ENCODE measurements at regions not wholly inside any gene's neighbourhood (a gene's known extent, or its start where the extent isn't known, plus 50 kb on each side); places are given as distances from the start of the nearest gene placed in this dataset.

- no peaks in the 10 kb centered on the region for H3K36me3 ChIP-seq (ENCODE audit: control insufficient read depth in 2 of 4, insufficient read depth in 4 of 4, low read length in 3 of 4)
- no peak overlapping the region for H4K91ac ChIP-seq (replicated peaks; ENCODE audit: insufficient read length, low read length)
- ChIA-PET CTCF (ENCODE audit: partially characterized antibody) (interaction anchor here (1.3 kb wide), 1 partner anchor 49 kb away, joined by 3 read pairs; no protein-coding TSS in a partner anchor), POLR2A (ENCODE audit: partially characterized antibody) (no interaction called here)
- no peak overlapping the region for H2BK15ac ChIP-seq (ENCODE audit: low read length)
- H3K23me2 ChIP-seq (ENCODE audit: low read depth, low read length), result no peaks in the 10 kb centered on the region; the same call in 1 of the 2 replicates
- H3K79me1 ChIP-seq (ENCODE audit: low read depth, low read length), result no peaks in the 10 kb centered on the region
- H3K23ac ChIP-seq (ENCODE audit: insufficient read length), result no peak overlapping the region
- H2AK5ac ChIP-seq (ENCODE audit: low read depth, low read length), result no peak overlapping the region
- peaks cover 0 to 7% (median 1%) of the 10 kb centered on the region in 4 experiments; a peak in 3 of 7 replicates for H3K4me1 ChIP-seq (replicated peaks in 1 of 4; ENCODE audit: control insufficient read depth in 3 of 4, insufficient read depth in 4 of 4, low read length in 3 of 4)
- DNase-seq (ENCODE audit: low read depth in 1 of 2, low spot score in 2 of 2) (no peak), FAIRE-seq (no peak)
- no peak overlapping the region for H2BK120ac ChIP-seq (replicated peaks; ENCODE audit: low read depth, low read length)
- no peak overlapping the region for H3K4me3 ChIP-seq (ENCODE audit: extremely low read depth in 1 of 4, insufficient read depth in 2 of 4, low read depth in 3 of 4, low read length in 4 of 4)
- TF ChIP-seq MAFK (IDR thresholded peaks at IDR 0.05; ENCODE audit: low read depth, low read length) (no peak), RAD21 (IDR thresholded peaks at IDR 0.05 in 1 of 2, conservative IDR thresholded peaks at IDR 0.05 in 1 of 2; ENCODE audit: low read depth in 2 of 2, low read length in 2 of 2) (no peak), CTBP2 (IDR thresholded peaks at IDR 0.05; ENCODE audit: borderline replicate concordance, insufficient read depth, insufficient read length, low read length) (no peak)
- H3K79me2 ChIP-seq (ENCODE audit: control insufficient read depth in 1 of 2, insufficient read depth in 2 of 2, low read length in 2 of 2), result no peaks in the 10 kb centered on the region
- H3K4ac ChIP-seq (replicated peaks; ENCODE audit: insufficient read length, low read depth, low read length), result no peak overlapping the region
- H3K56ac ChIP-seq (replicated peaks; ENCODE audit: insufficient read length, low read depth, low read length), result no peak overlapping the region
- H3K9me3 ChIP-seq (ENCODE audit: insufficient read depth in 2 of 2, low read depth in 1 of 2, low read length in 1 of 2), result no peaks in the 10 kb centered on the region
- H3K9ac ChIP-seq (replicated peaks in 1 of 4; ENCODE audit: extremely low read depth in 1 of 4, low read depth in 3 of 4, low read length in 3 of 4), result no peak overlapping the region
- no peaks in the 10 kb centered on the region for H4K20me1 ChIP-seq (replicated peaks in 1 of 2; ENCODE audit: control insufficient read depth in 1 of 2, insufficient read depth in 2 of 2, low read length in 2 of 2)
- H3K14ac ChIP-seq (ENCODE audit: insufficient read length), result no peak overlapping the region
- H3K18ac ChIP-seq (ENCODE audit: extremely low read depth, low read length), result no peak overlapping the region
- no peak overlapping the region for H2BK5ac ChIP-seq (ENCODE audit: low read depth, low read length)
- no peak overlapping the region for H2AFZ ChIP-seq (ENCODE audit: low read length)
- H3K4me2 ChIP-seq (ENCODE audit: insufficient read depth in 1 of 2, low read depth in 2 of 2, low read length in 2 of 2), result no peak overlapping the region
- H4K5ac ChIP-seq (ENCODE audit: insufficient read length, low read depth, low read length), result no peak overlapping the region
- H3K27me3 ChIP-seq (replicated peaks in 1 of 4; ENCODE audit: control insufficient read depth in 3 of 4, extremely low read depth in 1 of 4, insufficient read depth in 3 of 4, low read length in 3 of 4), result no peaks in the 10 kb centered on the region; a peak in 1 of 7 replicates
- no peak overlapping the region for H4K8ac ChIP-seq (ENCODE audit: extremely low read depth, insufficient read depth, low read length)
- H3K27ac ChIP-seq (ENCODE audit: low read depth, low read length), result no peak overlapping the region
- WGBS, 2 experiments (ENCODE audit: extremely low coverage in 1 of 2, insufficient coverage in 1 of 2, insufficient read length in 1 of 2, insufficient replicate concordance in 2 of 2, low coverage in 1 of 2, low lambda C conversion rate in 2 of 2, missing lambda C conversion rate in 1 of 2), result 89% methylated on average over 2 of the region's 2 CpGs; no CpG with 5 or more reads in 1 of the 2 experiments
- no peak overlapping the region for H2BK20ac ChIP-seq (ENCODE audit: low read length)
- no peak overlapping the region for H2BK12ac ChIP-seq (ENCODE audit: low read depth, low read length)
These were observed 185.0 kb downstream of the BCL11A start for GRCh38 chr2:60368456-60368855.
